SK-N-SH (cell line): ENCODE measurements at regions not wholly inside any gene's neighbourhood (a gene's known extent, or its start where the extent isn't known, plus 50 kb on each side); places are given as distances from the start of the nearest gene placed in this dataset.

Experiments used
- CTCF ChIA-PET: fragments of 300-600, 350-600 bp; formaldehyde crosslinking; extraction: SDS; loops from one replicate; lab custom pipeline; 2021; lab: Yijun Ruan, JAX
- POLR2A ChIA-PET: fragments of 350-600 bp; sonication (Branson Sonifier 250); formaldehyde crosslinking; extraction: SDS; loops from one replicate; lab custom pipeline; 2020; ENCODE audit warnings: antibody characterized with exemption, inconsistent platforms; lab: Yijun Ruan, JAX
- DNase-seq: peaks from one replicate; pipeline ENCODE4 v3.0.0; 2012
- H2AFZ ChIP-seq: fragments of 200-600 bp; sonication (generic); 2 replicates; pipeline ENCODE4 v1.8.1; 2016; ENCODE audit warnings: antibody characterized with exemption, mild to moderate bottlenecking, low read depth
- H3F3A ChIP-seq: fragments of 200-600 bp; sonication (generic); replicated peaks from 2 replicates; pipeline ENCODE3; 2016; ENCODE audit warnings: antibody characterized with exemption, mild to moderate bottlenecking; ENCODE audit not compliant: insufficient read depth
- H3K27ac ChIP-seq, 2 experiments: fragments of 200-500 bp in 1 of 2; fragments of 200-600 bp in 1 of 2; sonication (Bioruptor generic) in 1 of 2; sonication (generic), shearing (Covaris generic) in 1 of 2; 2 replicates each; pipeline versions ENCODE4 v1.5.1 to v1.6.1; 2014 to 2016; ENCODE audit warnings: low read depth in 2 of 2, inconsistent platforms in 1 of 2, low read length in 1 of 2, mild to moderate bottlenecking in 1 of 2, mixed read lengths in 1 of 2
- H3K27me3 ChIP-seq: fragments of 200-600 bp; sonication (generic), shearing (Covaris generic); 2 replicates; pipeline ENCODE4 v1.6.1; 2016; ENCODE audit warnings: mixed run types; ENCODE audit not compliant: insufficient read depth
- H3K36me3 ChIP-seq, 2 experiments: fragments of 200-500 bp in 1 of 2; fragments of 200-600 bp in 1 of 2; sonication (Bioruptor generic) in 1 of 2; sonication (generic) in 1 of 2; replicated peaks in 1 of 2; 2 replicates each; pipeline versions ENCODE3 to v1.5.1; 2014 to 2016; ENCODE audit warnings: low read length in 1 of 2, mild to moderate bottlenecking in 1 of 2; ENCODE audit not compliant: insufficient read depth in 2 of 2, control insufficient read depth in 1 of 2
- H3K4me1 ChIP-seq, 2 experiments: fragments of 200-500 bp in 1 of 2; fragments of 200-600 bp in 1 of 2; sonication (Bioruptor generic) in 1 of 2; sonication (generic), shearing (Covaris generic) in 1 of 2; 2 replicates each; pipeline versions ENCODE4 v1.5.1 to v1.6.1; 2014 to 2016; ENCODE audit warnings: low read depth in 1 of 2, low read length in 1 of 2, mixed run types in 1 of 2; ENCODE audit not compliant: insufficient read depth in 2 of 2, control insufficient read depth in 1 of 2
- H3K4me2 ChIP-seq: fragments of 200-600 bp; sonication (generic), shearing (Covaris generic); 2 replicates; pipeline ENCODE4 v1.6.1; 2017; ENCODE audit warnings: mixed run types
- H3K4me3 ChIP-seq, 2 experiments: fragments of 200-500 bp in 1 of 2; fragments of 200-600 bp in 1 of 2; sonication (Bioruptor generic) in 1 of 2; sonication (generic), shearing (Covaris generic) in 1 of 2; 2 replicates each; pipeline versions ENCODE4 v1.5.1 to v1.8.1; 2014 to 2016; ENCODE audit warnings: low read depth in 2 of 2, inconsistent platforms in 1 of 2, low read length in 1 of 2, mild to moderate bottlenecking in 1 of 2, mixed read lengths in 1 of 2, moderate library complexity in 1 of 2
- H3K79me2 ChIP-seq: fragments of 200-600 bp; sonication (generic); 2 replicates; pipeline ENCODE4 v1.8.1; 2017; ENCODE audit warnings: mild to moderate bottlenecking; ENCODE audit not compliant: insufficient read depth
- H3K9ac ChIP-seq: fragments of 200-600 bp; sonication (generic); 2 replicates; pipeline ENCODE4 v1.6.1; 2017; ENCODE audit warnings: mixed run types
- H3K9me2 ChIP-seq: fragments of 200-600 bp; sonication (generic); 2 replicates; pipeline ENCODE4 v1.6.1; 2017; ENCODE audit warnings: mixed run types
- H3K9me3 ChIP-seq: fragments of 200-600 bp; sonication (generic); 2 replicates; pipeline ENCODE4 v1.6.1; 2017; ENCODE audit warnings: mixed run types, mild to moderate bottlenecking, moderate library complexity
- H4K20me1 ChIP-seq: fragments of 200-600 bp; sonication (generic); 2 replicates; pipeline ENCODE4 v1.6.1; 2017; ENCODE audit warnings: mild to moderate bottlenecking, mixed run types; ENCODE audit not compliant: insufficient read depth
- CHD2 ChIP-seq: fragments of 150-350 bp; IDR thresholded peaks from 2 replicates; pipeline ENCODE4 v1.6.1; 2018; ENCODE audit warnings: low read length; ENCODE audit not compliant: partially characterized antibody
- ELF1 ChIP-seq: IDR thresholded peaks from 2 replicates; pipeline ENCODE4 v1.4.0; 2012
- EP300 ChIP-seq, 2 experiments: IDR thresholded peaks; 2 replicates each; pipeline versions ENCODE4 v1.4.0 to v1.6.1; 2012; ENCODE audit warnings: borderline replicate concordance in 1 of 2, low read depth in 1 of 2, low read length in 1 of 2
- EZH2phosphoT487 ChIP-seq: fragments of 200-600 bp; sonication (generic); IDR thresholded peaks from 2 replicates; pipeline ENCODE4 v1.6.1; 2017; ENCODE audit warnings: low read depth, mixed run types, mild to moderate bottlenecking, antibody characterized with exemption, moderate library complexity, borderline replicate concordance
- FOXM1 ChIP-seq: IDR thresholded peaks from 2 replicates; pipeline ENCODE4 v1.4.0; 2012; ENCODE audit warnings: low read depth, mild to moderate bottlenecking
- GATA2 ChIP-seq: sonication (generic); formaldehyde crosslinking; IDR thresholded peaks from 2 replicates; pipeline ENCODE4 v1.5.0; 2020; ENCODE audit warnings: mild to moderate bottlenecking, missing genetic modification reagents
- JUND ChIP-seq: IDR thresholded peaks from 2 replicates; pipeline ENCODE4 v1.4.0; 2012
- MEF2A ChIP-seq: IDR thresholded peaks from 2 replicates; pipeline ENCODE4 v1.4.0; 2012; ENCODE audit warnings: low read depth, borderline replicate concordance
- NFIC ChIP-seq: IDR thresholded peaks from 2 replicates; pipeline ENCODE4 v1.4.0; 2012; ENCODE audit warnings: borderline replicate concordance
- POLR2AphosphoS5 ChIP-seq: IDR thresholded peaks from 2 replicates; pipeline ENCODE4 v1.6.1; 2012; ENCODE audit warnings: low read depth, low read length
- RCOR1 ChIP-seq: fragments of 150-350 bp; IDR thresholded peaks from 2 replicates; pipeline ENCODE4 v1.6.1; 2017; ENCODE audit warnings: antibody characterized with exemption, low read length
- RFX5 ChIP-seq: IDR thresholded peaks from 2 replicates; pipeline ENCODE4 v1.6.1; 2012; ENCODE audit warnings: mild to moderate bottlenecking, improper control_type of control experiment, low read length
- RXRA ChIP-seq: IDR thresholded peaks from 2 replicates; pipeline ENCODE4 v1.4.0; 2012; ENCODE audit warnings: low read depth, mild to moderate bottlenecking, borderline replicate concordance
- SMC3 ChIP-seq: IDR thresholded peaks from 2 replicates; pipeline ENCODE4 v1.6.1; 2012; ENCODE audit warnings: low read depth, low read length, improper control_type of control experiment
- YY1 ChIP-seq: IDR thresholded peaks from 2 replicates; pipeline ENCODE4 v1.4.0; 2012; ENCODE audit warnings: low read depth, mild to moderate bottlenecking
- WGBS: methylation state at CpG from one replicate; pipeline ENCODE4 v1.1.6; 2017; ENCODE audit warnings: low lambda C conversion rate; 5-methylcytosine and 5-hydroxymethylcytosine counted together
- TF ChIP-seq, protein P1 (sequence below): IDR thresholded peaks from 2 replicates; pipeline ENCODE4; 2012
- TF ChIP-seq, protein P2 (sequence below): IDR thresholded peaks from 2 replicates; pipeline ENCODE4 v1.4.0; 2012; ENCODE audit warnings: low read depth, borderline replicate concordance
- TF ChIP-seq, protein P3 (sequence below): fragments of 200-600 bp; sonication (generic); IDR thresholded peaks from 2 replicates; pipeline ENCODE4 v1.6.1; 2017; ENCODE audit warnings: antibody characterized with exemption, mild to moderate bottlenecking, moderate library complexity
- TF ChIP-seq, protein P4 (sequence below): fragments of 150-350 bp; IDR thresholded peaks from 2 replicates; pipeline ENCODE4 v1.6.1; 2017; ENCODE audit warnings: antibody characterized with exemption, low read length, low read depth, borderline replicate concordance

DNA sequence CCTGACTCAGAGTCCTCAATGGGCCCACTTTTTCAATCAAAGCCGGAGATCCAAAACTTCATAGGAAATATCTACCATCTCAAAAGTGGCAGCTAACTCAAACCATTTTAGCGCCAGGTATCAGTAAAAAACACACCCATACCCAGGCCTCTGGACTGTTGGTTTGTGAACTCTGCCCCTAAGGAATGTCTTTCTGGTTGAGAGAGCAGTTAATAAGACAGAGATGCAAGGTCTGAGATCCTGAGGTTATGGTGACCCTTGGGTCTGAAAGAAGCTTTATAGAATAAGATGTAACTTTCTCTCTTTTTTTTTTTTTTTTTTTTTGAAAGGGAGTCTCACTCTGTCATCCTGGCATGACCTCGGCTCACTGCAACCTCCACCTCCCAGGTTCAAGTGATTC lies 350.5 kb downstream of the SOX9 start:
- Histone ChIP-seq H3K36me3 (no peaks in the 10 kb centered on the region), H4K20me1 (no peaks in the 10 kb centered on the region), H3F3A (peaks cover 8% of the 10 kb centered on the region), H3K79me2 (peaks cover 10% of the 10 kb centered on the region), H3K9me2 (no peaks in the 10 kb centered on the region), H3K27me3 (no peaks in the 10 kb centered on the region), H3K9me3 (no peaks in the 10 kb centered on the region), H3K9ac (no peak overlapping the region), H3K4me3 (no peak overlapping the region), H2AFZ (no peak overlapping the region), H3K4me2 (no peak overlapping the region), H3K4me1 (peaks cover 0 to 4% of the 10 kb centered on the region in 2 experiments; a peak in 2 of 4 replicates), H3K27ac (no peak overlapping the region)
- TF ChIP-seq RXRA (no peak), RCOR1 (no peak), YY1 (no peak), ELF1 (no peak), MEF2A (no peak), NFIC (no peak), GATA2 (CRISPR knock-in tag) (no peak), SMC3 (no peak), JUND (no peak), EP300 (IDR thresholded peaks at IDR 0.05; ENCODE audit: borderline replicate concordance in 1 of 2, low read depth in 1 of 2, low read length in 1 of 2) (no peak), FOXM1 (no peak), CHD2 (no peak), POLR2AphosphoS5 (no peak), EZH2phosphoT487 (no peak), RFX5 (no peak)
- TF ChIP-seq, protein P1, sequence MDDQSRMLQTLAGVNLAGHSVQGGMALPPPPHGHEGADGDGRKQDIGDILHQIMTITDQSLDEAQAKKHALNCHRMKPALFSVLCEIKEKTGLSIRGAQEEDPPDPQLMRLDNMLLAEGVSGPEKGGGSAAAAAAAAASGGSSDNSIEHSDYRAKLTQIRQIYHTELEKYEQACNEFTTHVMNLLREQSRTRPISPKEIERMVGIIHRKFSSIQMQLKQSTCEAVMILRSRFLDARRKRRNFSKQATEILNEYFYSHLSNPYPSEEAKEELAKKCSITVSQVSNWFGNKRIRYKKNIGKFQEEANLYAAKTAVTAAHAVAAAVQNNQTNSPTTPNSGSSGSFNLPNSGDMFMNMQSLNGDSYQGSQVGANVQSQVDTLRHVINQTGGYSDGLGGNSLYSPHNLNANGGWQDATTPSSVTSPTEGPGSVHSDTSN: no peak
- TF ChIP-seq, protein P2, sequence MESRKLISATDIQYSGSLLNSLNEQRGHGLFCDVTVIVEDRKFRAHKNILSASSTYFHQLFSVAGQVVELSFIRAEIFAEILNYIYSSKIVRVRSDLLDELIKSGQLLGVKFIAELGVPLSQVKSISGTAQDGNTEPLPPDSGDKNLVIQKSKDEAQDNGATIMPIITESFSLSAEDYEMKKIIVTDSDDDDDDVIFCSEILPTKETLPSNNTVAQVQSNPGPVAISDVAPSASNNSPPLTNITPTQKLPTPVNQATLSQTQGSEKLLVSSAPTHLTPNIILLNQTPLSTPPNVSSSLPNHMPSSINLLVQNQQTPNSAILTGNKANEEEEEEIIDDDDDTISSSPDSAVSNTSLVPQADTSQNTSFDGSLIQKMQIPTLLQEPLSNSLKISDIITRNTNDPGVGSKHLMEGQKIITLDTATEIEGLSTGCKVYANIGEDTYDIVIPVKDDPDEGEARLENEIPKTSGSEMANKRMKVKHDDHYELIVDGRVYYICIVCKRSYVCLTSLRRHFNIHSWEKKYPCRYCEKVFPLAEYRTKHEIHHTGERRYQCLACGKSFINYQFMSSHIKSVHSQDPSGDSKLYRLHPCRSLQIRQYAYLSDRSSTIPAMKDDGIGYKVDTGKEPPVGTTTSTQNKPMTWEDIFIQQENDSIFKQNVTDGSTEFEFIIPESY: no peak
- TF ChIP-seq, protein P3, sequence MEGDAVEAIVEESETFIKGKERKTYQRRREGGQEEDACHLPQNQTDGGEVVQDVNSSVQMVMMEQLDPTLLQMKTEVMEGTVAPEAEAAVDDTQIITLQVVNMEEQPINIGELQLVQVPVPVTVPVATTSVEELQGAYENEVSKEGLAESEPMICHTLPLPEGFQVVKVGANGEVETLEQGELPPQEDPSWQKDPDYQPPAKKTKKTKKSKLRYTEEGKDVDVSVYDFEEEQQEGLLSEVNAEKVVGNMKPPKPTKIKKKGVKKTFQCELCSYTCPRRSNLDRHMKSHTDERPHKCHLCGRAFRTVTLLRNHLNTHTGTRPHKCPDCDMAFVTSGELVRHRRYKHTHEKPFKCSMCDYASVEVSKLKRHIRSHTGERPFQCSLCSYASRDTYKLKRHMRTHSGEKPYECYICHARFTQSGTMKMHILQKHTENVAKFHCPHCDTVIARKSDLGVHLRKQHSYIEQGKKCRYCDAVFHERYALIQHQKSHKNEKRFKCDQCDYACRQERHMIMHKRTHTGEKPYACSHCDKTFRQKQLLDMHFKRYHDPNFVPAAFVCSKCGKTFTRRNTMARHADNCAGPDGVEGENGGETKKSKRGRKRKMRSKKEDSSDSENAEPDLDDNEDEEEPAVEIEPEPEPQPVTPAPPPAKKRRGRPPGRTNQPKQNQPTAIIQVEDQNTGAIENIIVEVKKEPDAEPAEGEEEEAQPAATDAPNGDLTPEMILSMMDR: no peak
- TF ChIP-seq, protein P4, sequence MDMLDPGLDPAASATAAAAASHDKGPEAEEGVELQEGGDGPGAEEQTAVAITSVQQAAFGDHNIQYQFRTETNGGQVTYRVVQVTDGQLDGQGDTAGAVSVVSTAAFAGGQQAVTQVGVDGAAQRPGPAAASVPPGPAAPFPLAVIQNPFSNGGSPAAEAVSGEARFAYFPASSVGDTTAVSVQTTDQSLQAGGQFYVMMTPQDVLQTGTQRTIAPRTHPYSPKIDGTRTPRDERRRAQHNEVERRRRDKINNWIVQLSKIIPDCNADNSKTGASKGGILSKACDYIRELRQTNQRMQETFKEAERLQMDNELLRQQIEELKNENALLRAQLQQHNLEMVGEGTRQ: no peak
- 93% methylated on average over 3 of the region's 3 CpGs for WGBS
- ChIA-PET POLR2A (no interaction called here), CTCF (interaction anchor here (0.8 to 2.3 kb wide), 3 partner anchors 15 to 69 kb away, joined by 3 to 6 read pairs (median 4); no protein-coding TSS in a partner anchor)
- no peak for DNase-seq
